ENCODE measurements at regions not wholly inside any gene's neighbourhood (a gene's known extent, or its start where the extent isn't known, plus 50 kb on each side); places are given as distances from the start of the nearest gene placed in this dataset.

DNA sequence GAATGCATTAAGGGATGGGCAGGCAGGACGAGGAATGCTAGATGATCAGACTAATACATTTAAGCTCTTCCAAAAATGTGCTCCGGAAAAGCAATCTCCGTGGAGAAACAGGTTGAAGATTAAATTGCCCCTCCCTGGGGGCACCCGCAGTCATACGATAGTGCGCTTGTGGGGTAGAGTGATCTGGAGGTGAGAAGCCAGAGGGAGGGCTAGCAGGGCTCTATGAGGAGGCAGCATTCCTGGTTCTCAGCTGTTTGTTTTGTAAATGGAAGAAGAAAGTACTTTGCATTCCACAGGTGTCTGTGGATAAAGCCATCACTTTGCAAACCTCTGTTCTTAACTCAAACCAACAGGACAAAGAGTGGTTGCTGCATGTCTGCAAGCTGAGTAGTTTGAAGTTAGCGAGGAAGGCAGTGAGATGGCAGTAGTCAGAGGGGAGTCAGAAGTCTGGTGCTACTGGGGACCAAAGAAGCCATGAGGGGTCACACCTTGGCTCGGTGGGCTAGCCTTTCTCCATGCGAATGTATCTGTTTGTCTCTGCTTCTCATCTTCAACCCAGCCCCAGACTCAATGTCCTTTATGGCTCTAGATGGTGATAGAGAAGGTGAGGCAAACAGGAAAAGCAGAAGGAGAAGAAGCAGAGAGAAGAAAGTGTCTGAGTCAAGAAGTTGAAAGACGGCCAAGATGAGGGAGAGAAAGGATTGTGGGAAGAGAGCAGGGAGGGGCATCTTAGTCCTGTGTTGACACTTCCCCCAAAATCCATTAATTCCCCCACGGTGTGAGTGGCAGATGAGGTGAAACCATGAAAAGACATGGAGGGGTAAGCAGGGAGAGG lies 65.2 kb upstream of the GJA8 start:
- TF ChIP-seq, protein P1, sequence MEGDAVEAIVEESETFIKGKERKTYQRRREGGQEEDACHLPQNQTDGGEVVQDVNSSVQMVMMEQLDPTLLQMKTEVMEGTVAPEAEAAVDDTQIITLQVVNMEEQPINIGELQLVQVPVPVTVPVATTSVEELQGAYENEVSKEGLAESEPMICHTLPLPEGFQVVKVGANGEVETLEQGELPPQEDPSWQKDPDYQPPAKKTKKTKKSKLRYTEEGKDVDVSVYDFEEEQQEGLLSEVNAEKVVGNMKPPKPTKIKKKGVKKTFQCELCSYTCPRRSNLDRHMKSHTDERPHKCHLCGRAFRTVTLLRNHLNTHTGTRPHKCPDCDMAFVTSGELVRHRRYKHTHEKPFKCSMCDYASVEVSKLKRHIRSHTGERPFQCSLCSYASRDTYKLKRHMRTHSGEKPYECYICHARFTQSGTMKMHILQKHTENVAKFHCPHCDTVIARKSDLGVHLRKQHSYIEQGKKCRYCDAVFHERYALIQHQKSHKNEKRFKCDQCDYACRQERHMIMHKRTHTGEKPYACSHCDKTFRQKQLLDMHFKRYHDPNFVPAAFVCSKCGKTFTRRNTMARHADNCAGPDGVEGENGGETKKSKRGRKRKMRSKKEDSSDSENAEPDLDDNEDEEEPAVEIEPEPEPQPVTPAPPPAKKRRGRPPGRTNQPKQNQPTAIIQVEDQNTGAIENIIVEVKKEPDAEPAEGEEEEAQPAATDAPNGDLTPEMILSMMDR (IDR thresholded peaks at IDR 0.05; ENCODE audit: low read depth, low read length): no peak
- DNase-seq (ENCODE audit: low read depth in 2 of 2): no peak

DNA sequence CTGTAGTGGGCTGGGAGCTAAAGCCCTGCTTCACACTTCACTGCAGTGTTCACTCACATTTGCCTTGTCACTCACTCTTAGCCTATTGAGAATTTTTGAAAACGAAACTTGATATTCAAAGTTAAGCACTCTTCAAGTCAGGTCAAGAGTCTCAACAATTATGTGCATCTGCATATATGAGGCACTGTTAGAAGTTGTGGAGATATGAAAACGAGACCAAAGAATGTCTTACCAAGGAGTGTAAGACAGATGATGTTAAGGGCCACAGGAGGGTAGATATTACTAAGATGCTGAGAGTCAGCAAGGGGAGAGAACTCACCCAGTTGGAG lies 64.7 kb upstream of the GJA8 start:
- no peak overlapping the region for H3K4me3 ChIP-seq (replicated peaks in 1 of 2; ENCODE audit: low read depth in 2 of 2, low read length in 2 of 2)
- TF ChIP-seq, protein P1 (IDR thresholded peaks at IDR 0.05; ENCODE audit: low read depth, low read length): no peak
- DNase-seq (ENCODE audit: low read depth in 2 of 2): no peak

More for the DNA sequence above, 65.2 kb upstream of the GJA8 start:
- no peak overlapping the region for H3K4me3 ChIP-seq (replicated peaks in 1 of 2; ENCODE audit: low read depth in 2 of 2, low read length in 2 of 2)

DNA sequence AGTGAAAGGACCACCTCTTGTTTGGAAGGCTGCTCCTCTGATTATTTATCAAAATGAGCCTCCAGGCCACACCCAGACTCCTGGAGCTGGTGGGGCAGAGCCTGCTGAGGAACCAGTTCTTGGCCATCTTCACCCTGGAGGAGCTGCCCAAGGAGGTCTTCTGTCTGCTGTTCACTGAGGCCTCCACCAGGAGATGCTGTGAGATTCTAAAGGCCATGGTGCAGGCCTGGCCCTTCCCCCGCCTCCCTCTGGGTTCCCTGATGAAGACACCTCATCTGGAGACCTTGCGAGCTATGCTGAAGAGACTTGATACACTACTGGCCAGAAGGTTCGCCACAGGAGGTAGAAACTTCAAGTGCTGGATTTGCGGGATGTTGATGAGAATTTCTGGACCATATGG lies 61.7 kb upstream of the GJA8 start:
- TF ChIP-seq, protein P1 (IDR thresholded peaks at IDR 0.05; ENCODE audit: low read depth, low read length): peak; percentile 35
- DNase-seq (ENCODE audit: low read depth in 2 of 2): peak in 1 of 2 donors; percentile 34
- no peak overlapping the region for H3K4me3 ChIP-seq (replicated peaks in 1 of 2; ENCODE audit: low read depth in 2 of 2, low read length in 2 of 2)

DNA sequence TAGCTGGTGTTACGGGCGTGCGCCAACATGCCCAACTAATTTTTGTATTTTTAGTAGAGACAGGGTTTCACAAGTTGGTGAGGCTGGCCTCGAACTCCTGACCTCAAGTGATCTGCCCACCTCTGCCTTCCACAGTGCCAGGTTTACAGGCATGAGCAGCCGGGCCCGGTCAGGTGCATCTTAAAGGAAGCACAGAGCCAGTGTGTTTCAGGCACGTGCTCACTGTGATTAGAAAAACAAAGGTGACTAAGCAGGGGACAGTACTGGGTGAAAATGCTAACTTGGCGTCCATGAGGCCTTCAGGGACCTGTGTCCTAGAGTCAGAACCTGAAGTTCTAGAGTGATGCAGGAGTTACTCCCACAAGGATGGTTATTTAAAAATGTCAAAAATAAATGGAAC lies 60.0 kb upstream of the GJA8 start:
- no peak overlapping the region for H3K4me3 ChIP-seq (replicated peaks in 1 of 2; ENCODE audit: low read depth in 2 of 2, low read length in 2 of 2)
- no peak for DNase-seq (ENCODE audit: low read depth in 2 of 2)
- TF ChIP-seq, protein P1 (IDR thresholded peaks at IDR 0.05; ENCODE audit: low read depth, low read length): no peak

DNA sequence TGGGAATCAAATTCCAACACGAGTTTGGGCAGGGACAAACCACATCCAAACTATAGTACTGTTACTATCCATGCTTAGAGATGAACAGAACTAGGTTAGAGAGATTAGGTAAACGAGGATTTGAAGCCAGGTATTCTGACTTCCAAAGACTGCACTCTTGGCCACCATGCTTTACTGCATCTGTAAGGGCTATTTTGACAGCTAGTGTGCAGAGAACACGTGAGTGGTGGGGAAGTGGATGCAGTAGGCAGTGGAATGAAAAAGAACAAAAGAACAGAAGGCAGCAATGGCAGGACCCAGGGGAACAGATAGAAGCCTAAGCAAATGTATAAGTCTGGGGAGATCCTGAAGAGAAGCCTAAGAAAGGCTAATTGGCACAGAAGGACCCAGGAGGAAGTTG lies 59.1 kb upstream of the GJA8 start:
- TF ChIP-seq, protein P1 (IDR thresholded peaks at IDR 0.05; ENCODE audit: low read depth, low read length): no peak
- DNase-seq (ENCODE audit: low read depth in 2 of 2): no peak

DNA sequence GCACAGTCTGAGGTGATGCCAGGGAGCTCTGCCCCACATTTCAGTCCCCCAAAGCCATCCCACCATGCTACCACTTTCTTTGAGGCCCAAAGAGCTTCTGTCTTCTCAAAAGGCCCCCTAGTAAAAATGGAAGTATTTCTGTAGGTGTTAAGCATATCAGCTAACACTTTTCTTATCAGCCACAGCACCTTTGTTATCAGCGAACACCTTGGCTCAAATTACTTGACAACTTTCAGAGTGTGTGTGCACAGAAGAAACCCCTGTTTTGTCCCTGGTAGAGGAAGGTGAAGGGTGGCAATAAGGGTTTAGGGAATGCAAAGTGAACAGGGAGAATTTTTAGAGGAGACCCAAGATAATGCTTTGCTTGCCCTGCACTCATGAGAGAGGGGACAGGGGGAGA lies 54.8 kb upstream of the GJA8 start:
- TF ChIP-seq, protein P1 (IDR thresholded peaks at IDR 0.05; ENCODE audit: low read depth, low read length): no peak
- no peak for DNase-seq (ENCODE audit: low read depth in 2 of 2)
- H3K4me3 ChIP-seq (replicated peaks in 1 of 2; ENCODE audit: low read depth in 2 of 2, low read length in 2 of 2): no peak overlapping the region

More for the DNA sequence above, 59.1 kb upstream of the GJA8 start:
- H3K4me3 ChIP-seq (replicated peaks in 1 of 2; ENCODE audit: low read depth in 2 of 2, low read length in 2 of 2): no peak overlapping the region
